Mesendoderm (in vitro differentiated cells): ENCODE measurements at regions not wholly inside any gene's neighbourhood (a gene's known extent, or its start where the extent isn't known, plus 50 kb on each side); places are given as distances from the start of the nearest gene placed in this dataset.

ENCODE experiments used
- DNase-seq: peaks from one replicate; pipeline ENCODE4 v3.0.0; 2013
- H2AK5ac ChIP-seq: 2 replicates; pipeline ENCODE4 v1.6.1; 2013; ENCODE audit warnings: low read length, inconsistent platforms
- H2BK120ac ChIP-seq: 2 replicates; pipeline ENCODE4 v1.6.1; 2013; ENCODE audit warnings: low read depth, mild to moderate bottlenecking, low read length, moderate library complexity, mixed read lengths
- H2BK15ac ChIP-seq: replicated peaks from 2 replicates; pipeline ENCODE4 v1.6.1; 2013; ENCODE audit warnings: low read depth, mild to moderate bottlenecking, moderate library complexity
- H2BK5ac ChIP-seq: 2 replicates; pipeline ENCODE4 v1.6.1; 2013; ENCODE audit warnings: low read length, inconsistent platforms
- H3K18ac ChIP-seq: 2 replicates; pipeline ENCODE4 v1.6.1; 2013; ENCODE audit warnings: mild to moderate bottlenecking, low read length, mixed read lengths
- H3K23ac ChIP-seq: one replicate; pipeline ENCODE4 v1.6.1; 2013; ENCODE audit warnings: low read length
- H3K27ac ChIP-seq: 2 replicates; pipeline ENCODE4 v1.5.1; 2013; ENCODE audit warnings: low read depth, mild to moderate bottlenecking, inconsistent platforms, low read length, moderate library complexity
- H3K27me3 ChIP-seq: 2 replicates; pipeline ENCODE4 v1.6.1; 2013; ENCODE audit warnings: low read length, control low read depth, mild to moderate bottlenecking, inconsistent platforms; ENCODE audit not compliant: insufficient read depth, poor library complexity
- H3K36me3 ChIP-seq: 2 replicates; pipeline ENCODE4 v1.6.1; 2013; ENCODE audit warnings: low read length, inconsistent platforms; ENCODE audit not compliant: control insufficient read depth, insufficient read depth
- H3K4ac ChIP-seq: one replicate; pipeline ENCODE4 v1.6.1; 2013; ENCODE audit warnings: low read depth, mild to moderate bottlenecking, low read length, moderate library complexity
- H3K4me1 ChIP-seq: 2 replicates; pipeline ENCODE4 v1.6.1; 2013; ENCODE audit warnings: low read depth, low read length, inconsistent platforms; ENCODE audit not compliant: control insufficient read depth
- H3K4me2 ChIP-seq: 2 replicates; pipeline ENCODE4 v1.6.1; 2013; ENCODE audit warnings: low read length
- H3K4me3 ChIP-seq: 2 replicates; pipeline ENCODE4 v1.5.1; 2013; ENCODE audit warnings: mild to moderate bottlenecking, low read length
- H3K56ac ChIP-seq: one replicate; pipeline ENCODE4 v1.6.1; 2013; ENCODE audit warnings: low read length
- H3K79me1 ChIP-seq: 2 replicates; pipeline ENCODE4 v1.6.1; 2013; ENCODE audit warnings: low read length, inconsistent platforms
- H3K79me2 ChIP-seq: 2 replicates; pipeline ENCODE4 v1.6.1; 2013; ENCODE audit warnings: mild to moderate bottlenecking, low read length; ENCODE audit not compliant: control insufficient read depth, insufficient read depth
- H3K9ac ChIP-seq: 2 replicates; pipeline ENCODE4 v1.6.1; 2013; ENCODE audit warnings: low read length, inconsistent platforms
- H4K5ac ChIP-seq: one replicate; pipeline ENCODE4 v1.6.1; 2013; ENCODE audit warnings: low read length
- H4K8ac ChIP-seq: one replicate; pipeline ENCODE4 v1.6.1; 2013; ENCODE audit warnings: low read depth, mild to moderate bottlenecking, control low read depth, low read length, moderate library complexity
- WGBS: extraction: QIAGEN DNeasy Blood & Tissue Kit; methylation state at CpG from one replicate; pipeline ENCODE4 v1.1.7; 2013; ENCODE audit warnings: low lambda C conversion rate, missing lambda C conversion rate; ENCODE audit not compliant: insufficient coverage; ENCODE audit errors: extremely low coverage; 5-methylcytosine and 5-hydroxymethylcytosine counted together

- Histone ChIP-seq H3K4ac (no peak overlapping the region), H3K79me1 (no peaks in the 10 kb centered on the region), H3K4me1 (no peaks in the 10 kb centered on the region), H2AK5ac (no peak overlapping the region), H3K56ac (no peak overlapping the region), H3K36me3 (no peaks in the 10 kb centered on the region), H3K27ac (no peak overlapping the region), H3K27me3 (no peaks in the 10 kb centered on the region), H4K5ac (no peak overlapping the region), H3K9ac (no peak overlapping the region), H2BK5ac (no peak overlapping the region), H2BK15ac (no peak overlapping the region), H4K8ac (no peak overlapping the region), H3K79me2 (no peaks in the 10 kb centered on the region), H3K4me3 (no peak overlapping the region), H3K18ac (no peak overlapping the region), H3K23ac (no peak overlapping the region), H3K4me2 (no peak overlapping the region), H2BK120ac (no peak overlapping the region)
- no peak for DNase-seq
- no CpG with 5 or more reads among the region's 20 CpGs for WGBS
Measured at GRCh38 chr4:145375416-145375815, 106.2 kb upstream of the SMAD1 start.

GRCh38 chr4:145352438-145353145 is 129.1 kb upstream of the SMAD1 start:
- Histone ChIP-seq H2BK15ac (no peak overlapping the region), H2AK5ac (no peak overlapping the region), H3K56ac (no peak overlapping the region), H3K27ac (no peak overlapping the region), H3K27me3 (no peaks in the 10 kb centered on the region), H3K4me1 (no peaks in the 10 kb centered on the region), H2BK120ac (no peak overlapping the region), H3K4ac (no peak overlapping the region), H3K79me1 (no peaks in the 10 kb centered on the region), H3K18ac (no peak overlapping the region), H3K79me2 (no peaks in the 10 kb centered on the region), H3K4me3 (no peak overlapping the region), H3K23ac (no peak overlapping the region), H3K4me2 (no peak overlapping the region), H4K8ac (no peak overlapping the region), H3K36me3 (no peaks in the 10 kb centered on the region), H2BK5ac (no peak overlapping the region), H3K9ac (no peak overlapping the region), H4K5ac (no peak overlapping the region)
- DNase-seq, result no peak
- no CpG with 5 or more reads among the region's 4 CpGs for WGBS

DNA sequence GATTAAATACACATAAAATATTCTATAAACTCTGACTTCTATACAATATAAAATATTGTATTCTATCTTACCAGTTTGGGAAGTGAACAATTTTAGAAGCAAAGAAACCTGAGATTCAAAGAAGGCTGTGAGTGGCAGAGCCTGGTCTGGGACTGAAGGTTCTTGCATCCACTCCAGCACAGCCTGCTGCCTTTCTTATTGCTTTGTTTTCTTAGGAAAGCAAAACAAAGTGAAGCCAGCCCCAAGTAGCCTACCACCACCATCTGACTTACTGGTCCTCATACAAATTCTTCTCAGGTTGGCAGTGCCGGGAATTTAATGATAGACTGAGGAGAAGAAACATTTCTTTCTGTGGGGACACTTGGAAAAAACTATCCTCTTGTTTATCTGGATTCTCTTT is 129.7 kb upstream of the SMAD1 start:
- no peak overlapping the region for H2AK5ac ChIP-seq
- no peak overlapping the region for H3K18ac ChIP-seq
- no peak overlapping the region for H2BK15ac ChIP-seq
- no peak overlapping the region for H3K23ac ChIP-seq
- H3K4ac ChIP-seq, result no peak overlapping the region
- no peak overlapping the region for H2BK5ac ChIP-seq
- H3K4me1 ChIP-seq, result no peaks in the 10 kb centered on the region
- H3K4me3 ChIP-seq, result no peak overlapping the region
- H3K9ac ChIP-seq, result no peak overlapping the region
- WGBS, result no CpG with 5 or more reads among the region's 1 CpG
- H3K27ac ChIP-seq, result no peak overlapping the region
- no peak overlapping the region for H4K5ac ChIP-seq
- H2BK120ac ChIP-seq, result no peak overlapping the region
- H4K8ac ChIP-seq, result no peak overlapping the region
- H3K79me1 ChIP-seq, result no peaks in the 10 kb centered on the region
- no peaks in the 10 kb centered on the region for H3K27me3 ChIP-seq
- no peak for DNase-seq
- no peaks in the 10 kb centered on the region for H3K36me3 ChIP-seq
- no peak overlapping the region for H3K4me2 ChIP-seq
- H3K56ac ChIP-seq, result no peak overlapping the region
- no peaks in the 10 kb centered on the region for H3K79me2 ChIP-seq

DNA sequence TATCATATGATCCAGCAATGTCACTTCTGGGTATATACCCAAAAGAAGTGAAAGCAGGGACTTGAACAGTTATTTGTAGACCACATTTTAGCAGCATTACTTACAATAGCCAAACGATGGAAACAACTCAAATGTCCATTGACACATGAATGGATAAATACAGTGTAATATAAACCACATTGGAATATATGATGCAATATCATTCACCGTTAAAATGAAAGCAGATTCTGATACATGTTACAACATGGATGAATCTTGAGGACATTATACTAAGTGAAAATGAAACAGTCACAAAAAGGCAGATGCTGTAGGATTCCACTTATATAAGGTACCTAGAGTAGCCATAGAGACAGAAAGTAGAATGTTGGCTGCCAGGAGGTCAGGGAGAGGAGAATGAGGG is 130.5 kb upstream of the SMAD1 start:
- Histone ChIP-seq H3K23ac (no peak overlapping the region), H3K4me2 (no peak overlapping the region), H2AK5ac (no peak overlapping the region), H3K4me1 (no peaks in the 10 kb centered on the region), H2BK15ac (no peak overlapping the region), H3K9ac (no peak overlapping the region), H4K5ac (no peak overlapping the region), H3K36me3 (no peaks in the 10 kb centered on the region), H3K56ac (no peak overlapping the region), H3K27me3 (no peaks in the 10 kb centered on the region), H3K18ac (no peak overlapping the region), H2BK5ac (no peak overlapping the region), H2BK120ac (no peak overlapping the region), H3K4ac (no peak overlapping the region), H3K79me2 (no peaks in the 10 kb centered on the region), H3K27ac (no peak overlapping the region), H3K79me1 (no peaks in the 10 kb centered on the region), H3K4me3 (no peak overlapping the region), H4K8ac (no peak overlapping the region)
- no CpG with 5 or more reads among the region's 2 CpGs for WGBS
- DNase-seq, result no peak

- H3K56ac ChIP-seq, result no peak overlapping the region
- H3K4me1 ChIP-seq, result no peaks in the 10 kb centered on the region
- H3K79me1 ChIP-seq, result no peaks in the 10 kb centered on the region
- no peaks in the 10 kb centered on the region for H3K79me2 ChIP-seq
- H3K27ac ChIP-seq, result no peak overlapping the region
- no peak overlapping the region for H2AK5ac ChIP-seq
- WGBS, result no CpG with 5 or more reads among the region's 4 CpGs
- DNase-seq, result no peak
- no peak overlapping the region for H3K4ac ChIP-seq
- H3K9ac ChIP-seq, result no peak overlapping the region
- no peak overlapping the region for H3K18ac ChIP-seq
- no peak overlapping the region for H3K4me2 ChIP-seq
- H3K4me3 ChIP-seq, result no peak overlapping the region
- H3K23ac ChIP-seq, result no peak overlapping the region
- H4K8ac ChIP-seq, result no peak overlapping the region
- no peak overlapping the region for H2BK120ac ChIP-seq
- H2BK15ac ChIP-seq, result no peak overlapping the region
- no peak overlapping the region for H2BK5ac ChIP-seq
- no peak overlapping the region for H4K5ac ChIP-seq
- H3K27me3 ChIP-seq, result no peaks in the 10 kb centered on the region
- H3K36me3 ChIP-seq, result no peaks in the 10 kb centered on the region
Measured at GRCh38 chr4:145348291-145348690, 133.4 kb upstream of the SMAD1 start.

GRCh38 chr4:145347684-145348083 is 134.0 kb upstream of the SMAD1 start:
- Histone ChIP-seq H3K79me1 (no peaks in the 10 kb centered on the region), H3K4me2 (no peak overlapping the region), H3K18ac (no peak overlapping the region), H3K27me3 (no peaks in the 10 kb centered on the region), H2BK120ac (no peak overlapping the region), H3K23ac (no peak overlapping the region), H2BK15ac (no peak overlapping the region), H3K79me2 (no peaks in the 10 kb centered on the region), H4K5ac (no peak overlapping the region), H3K4ac (no peak overlapping the region), H2BK5ac (no peak overlapping the region), H3K9ac (no peak overlapping the region), H3K4me1 (no peaks in the 10 kb centered on the region), H3K27ac (no peak overlapping the region), H2AK5ac (no peak overlapping the region), H4K8ac (no peak overlapping the region), H3K56ac (no peak overlapping the region), H3K36me3 (no peaks in the 10 kb centered on the region), H3K4me3 (no peak overlapping the region)
- no peak for DNase-seq
- no CpG with 5 or more reads among the region's 5 CpGs for WGBS
